HG03103 (cell line): ENCODE measurements at regions not wholly inside any gene's neighbourhood (a gene's known extent, or its start where the extent isn't known, plus 50 kb on each side); places are given as distances from the start of the nearest gene placed in this dataset.
"Not testable (repeated sequence)": the region's sequence is repeated elsewhere in the genome, so short reads cannot be mapped to it uniquely, and the experiment has no call there.

ENCODE experiments used
- ATAC-seq: cut with Tn5 transposase; IDR thresholded peaks from one replicate; pipeline ENCODE4 v1.9.1; 2021; ENCODE audit warnings: low read depth; ENCODE audit not compliant: unreplicated experiment

- no peak for ATAC-seq
Observed at GRCh38 chr18:56445422-56445821, 193.0 kb downstream of the TXNL1 start.

- ATAC-seq = no peak
Observed at GRCh38 chr18:56444201-56444600, 194.2 kb downstream of the TXNL1 start.

GRCh38 chr18:56443166-56443907 lies 195.1 kb downstream of the TXNL1 start:
- ATAC-seq = no peak

GRCh38 chr18:56438480-56438879 lies 199.9 kb downstream of the TXNL1 start:
- not testable (repeated sequence) for ATAC-seq

- no peak for ATAC-seq
Observed at GRCh38 chr18:56436651-56437050, 201.7 kb downstream of the TXNL1 start.

GRCh38 chr18:56433919-56434318 lies 204.5 kb downstream of the TXNL1 start:
- ATAC-seq = no peak

- ATAC-seq = no peak
Observed at GRCh38 chr18:56431551-56431950, 206.8 kb downstream of the TXNL1 start.

GRCh38 chr18:56423626-56424025 lies 214.8 kb downstream of the TXNL1 start:
- ATAC-seq = no peak

- no peak for ATAC-seq
Observed at GRCh38 chr18:56421647-56422046, 216.7 kb downstream of the TXNL1 start.

GRCh38 chr18:56420868-56421267 lies 217.5 kb downstream of the TXNL1 start:
- not testable (repeated sequence) for ATAC-seq

- ATAC-seq = no peak
Observed at GRCh38 chr18:56414357-56414756, 224.0 kb downstream of the TXNL1 start.

GRCh38 chr18:56413862-56414261 lies 224.5 kb downstream of the TXNL1 start:
- no peak for ATAC-seq

- no peak for ATAC-seq
Observed at GRCh38 chr18:56412951-56413350, 225.4 kb downstream of the TXNL1 start.

- no peak for ATAC-seq
Observed at GRCh38 chr18:56409736-56410135, 228.7 kb downstream of the TXNL1 start.

- ATAC-seq = no peak
Observed at GRCh38 chr18:56407646-56408180, 230.7 kb downstream of the TXNL1 start.

GRCh38 chr18:56402872-56403516 lies 235.4 kb downstream of the TXNL1 start:
- no peak for ATAC-seq

GRCh38 chr18:56393870-56394269 lies 244.5 kb downstream of the TXNL1 start:
- no peak for ATAC-seq

- no peak for ATAC-seq
Observed at GRCh38 chr18:56391931-56392590, 246.3 kb downstream of the TXNL1 start.

GRCh38 chr18:56390626-56391025 lies 247.8 kb downstream of the TXNL1 start:
- no peak for ATAC-seq

- ATAC-seq = no peak
Observed at GRCh38 chr18:56389190-56389589, 249.2 kb downstream of the TXNL1 start.

GRCh38 chr18:56388571-56388970 lies 249.8 kb downstream of the TXNL1 start:
- ATAC-seq = no peak
